GM12875 (cell line): ENCODE measurements at regions not wholly inside any gene's neighbourhood (a gene's known extent, or its start where the extent isn't known, plus 50 kb on each side); places are given as distances from the start of the nearest gene placed in this dataset.

ENCODE experiments used
- H3K4me3 ChIP-seq: one replicate; pipeline ENCODE4 v1.5.1; 2011; ENCODE audit warnings: low read depth, low read length, control low read depth
- CTCF ChIP-seq: IDR thresholded peaks from 2 replicates; pipeline ENCODE4 v1.5.1; 2011; ENCODE audit warnings: low read depth, mild to moderate bottlenecking, control low read depth, inconsistent platforms, low read length, moderate library complexity, borderline replicate concordance; ENCODE audit not compliant: insufficient read depth

GRCh38 chr18:55996717-55997116 is 408.7 kb upstream of the TCF4 start:
- TF ChIP-seq CTCF: no peak
- no peak overlapping the region for H3K4me3 ChIP-seq

GRCh38 chr18:55990186-55990585 is 402.2 kb upstream of the TCF4 start:
- no peak overlapping the region for H3K4me3 ChIP-seq
- no peak for TF ChIP-seq CTCF

- no peak overlapping the region for H3K4me3 ChIP-seq
- TF ChIP-seq CTCF: no peak
These were observed 400.5 kb upstream of the TCF4 start for GRCh38 chr18:55988537-55988936.

DNA sequence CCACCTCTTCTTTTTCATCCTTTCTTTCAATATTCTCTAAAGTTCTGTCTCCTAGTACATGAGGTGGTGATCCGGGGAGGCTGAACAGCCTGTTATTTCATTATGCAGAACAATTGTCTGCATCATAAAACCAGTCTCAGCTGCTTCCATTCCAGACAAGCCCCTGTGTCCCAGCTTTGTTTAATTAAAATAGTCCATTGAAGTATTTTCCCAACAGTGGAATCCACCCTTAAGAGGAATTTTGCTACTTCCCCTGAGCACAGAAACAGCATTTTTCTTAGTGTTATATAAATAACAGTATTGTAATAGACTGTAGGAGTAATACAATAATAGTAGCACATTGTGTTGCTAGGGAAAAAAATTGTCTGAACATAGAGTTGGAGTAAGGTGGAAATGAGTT is 395.4 kb upstream of the TCF4 start:
- no peak overlapping the region for H3K4me3 ChIP-seq
- TF ChIP-seq CTCF: no peak

- TF ChIP-seq CTCF: no peak
- H3K4me3 ChIP-seq: no peak overlapping the region
These were observed 395.0 kb upstream of the TCF4 start for GRCh38 chr18:55982992-55983391.

DNA sequence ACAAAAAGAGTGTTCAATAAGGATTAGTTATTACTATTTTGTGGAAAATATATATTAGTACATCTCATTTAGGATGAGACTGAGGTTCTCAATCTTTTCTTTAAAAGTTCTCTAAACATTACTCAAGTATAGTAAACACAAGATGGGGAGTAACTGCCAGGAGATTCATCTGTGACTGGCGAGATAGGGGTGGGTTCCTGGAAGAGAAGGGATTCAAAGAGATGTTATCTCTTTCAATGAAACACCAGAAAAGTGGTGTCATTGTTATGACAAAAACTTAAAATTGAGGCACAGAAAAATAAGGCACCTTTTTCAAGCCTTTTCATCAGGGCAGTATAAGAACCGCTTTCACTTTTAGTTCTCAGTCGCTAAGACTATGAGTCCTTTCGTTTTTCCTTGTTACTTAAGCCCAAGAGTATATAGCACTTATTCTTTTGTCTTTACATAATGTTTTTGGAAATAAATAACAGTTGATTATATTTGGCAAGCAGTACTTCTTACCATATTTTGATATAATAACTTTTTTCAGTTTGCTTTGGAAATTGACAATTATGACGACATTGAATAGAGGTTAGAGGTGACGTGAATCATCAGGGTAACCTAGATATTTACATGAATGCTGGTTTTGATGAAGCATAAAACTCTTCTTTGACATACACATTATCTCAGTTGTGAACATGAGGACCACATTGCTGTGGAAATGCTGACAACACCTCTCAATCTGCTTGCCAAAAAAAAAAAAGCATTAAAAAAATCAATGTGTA is 393.9 kb upstream of the TCF4 start:
- no peak overlapping the region for H3K4me3 ChIP-seq

More for the DNA sequence above, 393.9 kb upstream of the TCF4 start:
- TF ChIP-seq CTCF: no peak
